GM04504 (cell line): ENCODE measurements at regions not wholly inside any gene's neighbourhood (a gene's known extent, or its start where the extent isn't known, plus 50 kb on each side); places are given as distances from the start of the nearest gene placed in this dataset.
A peak's percentile ranks its signal among the peaks of the same experiment; 100 is the strongest.

Source experiments
- DNase-seq: peaks from one replicate; pipeline ENCODE4 v3.0.0-alpha.2; 2012; ENCODE audit warnings: low read depth

- no peak for DNase-seq
Observed at GRCh38 chr18:76255070-76255683, 239.9 kb downstream of the ZNF516 start.

GRCh38 chr18:76252880-76253279 is 242.2 kb downstream of the ZNF516 start:
- no peak for DNase-seq

DNA sequence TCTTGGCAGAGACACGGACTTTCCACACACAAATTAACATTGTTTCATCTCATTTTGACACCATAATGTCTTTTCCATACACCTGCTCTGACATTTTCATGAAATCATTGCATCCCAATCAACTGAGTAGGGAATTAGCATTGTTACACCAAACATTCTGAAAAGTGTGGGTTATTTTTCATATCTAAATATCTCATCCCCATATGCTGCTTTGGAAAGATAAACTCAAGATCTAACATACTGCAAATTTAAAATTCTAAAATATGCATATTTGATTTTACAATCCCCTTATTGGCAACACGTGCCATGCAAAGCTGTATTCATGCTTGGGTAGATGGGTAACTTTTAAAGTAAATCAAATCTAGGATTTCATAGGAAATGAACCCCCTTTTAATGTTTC is 242.9 kb downstream of the ZNF516 start:
- DNase-seq: no peak

DNA sequence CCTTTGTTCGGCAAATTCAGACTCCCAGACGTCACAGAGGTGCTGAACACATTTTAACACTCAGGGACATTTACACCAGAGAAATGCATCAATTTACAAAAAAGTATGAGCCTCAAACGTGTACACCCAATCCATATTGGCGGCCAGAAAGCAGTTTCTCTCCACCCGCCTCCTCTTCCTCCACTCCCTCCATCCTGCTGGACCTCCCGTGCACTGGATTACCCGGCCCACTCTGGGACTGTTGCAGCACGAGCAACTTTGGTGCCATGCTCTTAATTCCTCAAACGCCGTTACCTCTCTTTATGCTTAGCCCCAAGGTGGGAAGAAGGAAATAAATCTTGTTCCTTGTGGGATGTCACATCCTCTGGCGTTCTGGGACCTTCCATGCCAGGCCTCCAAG is 243.4 kb downstream of the ZNF516 start:
- DNase-seq: no peak

DNA sequence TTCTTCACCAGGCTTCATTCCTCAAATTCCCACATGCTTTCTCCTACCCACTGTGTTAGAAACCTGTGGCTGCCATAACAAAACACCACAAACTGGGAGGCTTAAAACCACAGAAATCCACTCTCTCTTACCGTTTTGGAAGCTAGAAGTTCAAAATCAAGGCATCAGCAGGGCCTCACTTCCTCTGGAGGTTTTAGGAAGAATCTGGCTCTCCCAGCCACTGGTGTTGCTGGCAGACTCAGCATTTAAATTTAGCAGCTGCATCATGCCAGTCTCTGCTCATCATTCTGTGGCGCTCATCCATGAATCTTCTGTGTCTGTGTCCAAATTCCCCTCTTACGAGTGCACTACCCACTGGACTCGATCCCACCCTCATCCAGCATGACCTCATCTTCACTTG is 248.5 kb downstream of the ZNF516 start:
- DNase-seq: no peak

- DNase-seq: no peak
Observed at GRCh38 chr18:76234676-76235060, 260.4 kb downstream of the ZNF516 start.

DNA sequence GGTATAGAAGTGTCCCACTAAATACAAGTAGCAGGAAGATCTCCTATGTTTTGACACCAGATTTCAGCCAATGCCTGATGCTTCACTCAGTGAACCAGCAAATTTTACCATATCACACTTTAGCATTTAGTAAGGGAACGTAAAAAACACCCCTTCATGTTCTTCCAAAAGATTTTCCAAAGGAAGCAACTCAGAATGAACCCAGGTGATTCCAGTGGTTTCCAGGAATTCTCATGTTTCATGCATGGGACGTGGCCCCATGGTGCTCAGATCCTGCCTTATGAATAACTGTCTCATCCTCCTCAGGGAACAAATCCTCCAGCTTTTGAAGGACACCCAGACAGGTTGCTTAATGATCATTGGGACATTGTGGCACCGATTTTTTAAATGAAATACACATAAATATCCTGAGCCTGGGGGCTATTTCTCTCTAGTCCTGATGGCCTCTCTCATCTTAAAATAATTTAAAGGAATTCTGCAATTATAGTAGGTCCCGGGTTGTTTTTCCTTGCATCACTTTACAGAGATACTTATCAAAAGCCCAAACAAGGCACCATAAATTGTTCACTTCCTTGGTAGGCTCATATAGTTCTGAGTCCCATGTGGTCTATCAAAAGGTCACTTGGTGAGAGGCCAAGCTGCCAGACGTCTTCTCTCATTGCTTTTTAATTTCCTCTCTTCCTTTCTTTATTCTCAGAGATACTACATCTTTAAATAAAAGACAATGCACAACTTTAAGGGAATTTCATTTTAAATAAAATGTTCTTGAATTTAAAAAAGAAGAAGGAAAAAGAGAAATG is 261.0 kb downstream of the ZNF516 start:
- DNase-seq: no peak

DNA sequence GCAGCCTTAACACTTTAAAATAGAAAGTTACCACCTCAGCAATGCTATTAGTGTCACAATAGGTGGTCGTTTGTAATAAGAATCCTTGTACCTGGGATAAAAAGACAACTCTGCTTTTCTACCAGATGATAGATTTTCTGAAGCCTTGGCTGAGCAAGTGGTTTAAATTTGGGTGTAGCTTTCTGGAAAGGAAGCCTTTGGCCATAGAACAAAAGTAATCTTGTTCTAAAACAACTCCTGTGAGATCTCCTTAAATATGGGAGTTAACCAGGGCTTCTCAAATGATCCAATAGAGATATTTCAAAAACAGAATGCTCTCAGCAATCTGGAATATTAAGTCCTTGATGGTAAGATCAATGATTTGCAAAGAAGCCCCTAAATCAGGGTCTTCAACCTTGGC is 261.6 kb downstream of the ZNF516 start:
- no peak for DNase-seq

GRCh38 chr18:76232779-76233178 is 262.3 kb downstream of the ZNF516 start:
- DNase-seq: no peak

- no peak for DNase-seq
Observed at GRCh38 chr18:76232010-76232409, 263.0 kb downstream of the ZNF516 start.

- no peak for DNase-seq
Observed at GRCh38 chr18:76231402-76231801, 263.6 kb downstream of the ZNF516 start.

DNA sequence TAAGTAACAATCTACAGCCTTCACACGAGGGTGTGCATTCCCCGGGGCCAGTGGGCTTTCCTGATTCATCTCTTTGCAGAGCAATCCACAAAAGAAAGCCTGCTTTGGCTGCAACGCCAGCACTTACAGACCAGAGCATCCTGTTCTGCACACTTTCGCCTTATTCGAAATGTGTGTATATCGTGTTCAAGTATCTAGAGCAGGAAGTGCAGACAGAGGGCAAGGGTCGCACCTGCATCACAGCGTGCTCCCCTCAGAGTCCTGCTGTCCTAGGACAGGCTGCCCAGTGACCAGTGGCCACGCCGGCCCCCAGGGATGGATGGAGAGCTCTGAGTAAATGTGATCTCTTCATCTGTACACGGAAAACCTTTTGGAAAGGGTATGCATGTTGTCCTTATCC is 264.3 kb downstream of the ZNF516 start:
- DNase-seq: no peak

DNA sequence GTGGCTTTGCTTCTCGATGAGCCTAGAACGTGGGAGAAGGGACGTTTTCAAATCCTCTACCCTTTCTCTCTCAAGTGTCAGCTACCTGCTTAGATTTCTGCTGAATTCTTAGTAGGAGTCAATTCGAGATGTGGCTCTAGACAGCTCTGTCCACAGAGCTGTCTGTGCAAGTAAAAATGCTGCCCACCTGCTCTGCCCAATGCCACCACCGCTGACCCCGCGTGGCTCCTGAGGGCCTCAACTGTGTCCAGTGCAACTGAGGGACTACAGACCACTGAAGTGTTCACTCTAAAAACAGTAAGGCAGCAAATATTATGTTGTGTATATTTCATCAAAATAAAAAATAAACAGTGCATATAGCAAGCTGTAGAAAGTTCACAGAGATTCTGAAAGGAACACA is 266.3 kb downstream of the ZNF516 start:
- no peak for DNase-seq

GRCh38 chr18:76227759-76228158 is 267.3 kb downstream of the ZNF516 start:
- no peak for DNase-seq

DNA sequence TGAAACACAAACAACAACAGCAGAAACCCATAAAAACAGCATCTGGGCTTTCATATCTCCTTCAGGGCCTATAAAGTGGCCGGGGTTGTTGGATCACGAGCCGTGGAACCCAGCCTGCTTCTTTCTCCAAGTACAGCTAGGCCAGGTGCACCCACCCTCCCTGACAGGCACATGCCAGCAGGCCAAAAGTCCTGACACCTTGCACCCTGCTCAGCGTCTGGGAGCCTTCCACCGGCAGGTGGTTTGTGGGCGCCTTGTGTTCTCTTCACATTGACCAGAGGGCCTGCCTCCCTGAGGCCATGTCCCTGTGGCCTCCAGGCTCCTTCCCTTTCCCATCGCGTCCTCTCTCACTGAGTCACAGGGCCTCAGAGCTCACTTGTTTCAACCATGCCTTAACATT is 271.6 kb downstream of the ZNF516 start:
- no peak for DNase-seq

- no peak for DNase-seq
Observed at GRCh38 chr18:76219023-76219422, 276.0 kb downstream of the ZNF516 start.

DNA sequence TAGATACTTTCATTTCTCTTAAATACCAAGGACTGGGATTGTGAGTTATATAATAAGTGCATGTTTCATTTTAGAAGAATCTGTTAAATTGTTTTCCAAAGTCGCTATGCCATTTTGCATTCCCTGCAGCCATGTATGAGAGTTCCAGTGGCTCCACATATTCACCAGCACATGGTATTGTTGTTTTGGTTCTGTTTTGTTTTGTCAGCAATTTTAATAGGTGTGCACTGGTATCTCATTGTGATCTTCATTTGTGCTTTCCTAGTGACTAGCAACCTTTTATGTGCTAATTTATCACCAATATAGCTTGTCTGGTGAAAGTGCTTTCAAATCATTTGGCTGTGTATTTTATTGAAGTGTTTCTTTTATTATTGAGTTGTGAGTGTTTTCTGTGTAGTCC is 278.9 kb downstream of the ZNF516 start:
- DNase-seq: no peak

- DNase-seq: no peak
Observed at GRCh38 chr18:76213991-76214390, 281.1 kb downstream of the ZNF516 start.

GRCh38 chr18:76212960-76213359 is 282.1 kb downstream of the ZNF516 start:
- DNase-seq: no peak

DNA sequence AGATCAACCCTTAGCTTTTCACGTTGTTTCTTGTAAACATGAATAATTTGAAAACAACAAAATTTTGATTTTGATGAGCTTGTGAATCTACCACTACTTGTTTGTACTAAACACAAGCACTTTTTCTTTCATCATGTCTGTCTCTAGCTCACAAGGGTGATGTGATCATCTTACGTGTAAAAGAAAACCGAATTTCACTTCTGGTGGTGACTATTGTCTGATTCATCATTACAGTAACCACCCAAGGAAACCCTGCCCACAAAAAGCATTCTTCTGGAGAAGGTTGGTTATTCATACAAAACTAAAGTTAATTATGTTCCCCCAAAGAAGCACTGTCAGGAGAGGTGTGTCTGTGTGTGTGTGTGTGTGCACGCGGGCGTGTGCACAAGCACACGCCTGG is 285.4 kb downstream of the ZNF516 start:
- DNase-seq: peak; percentile 8

- DNase-seq: no peak
Observed at GRCh38 chr18:76208678-76209306, 286.2 kb downstream of the ZNF516 start.

- no peak for DNase-seq
Observed at GRCh38 chr18:76205906-76206305, 289.1 kb downstream of the ZNF516 start.

- no peak for DNase-seq
Observed at GRCh38 chr18:76203552-76203951, 291.5 kb downstream of the ZNF516 start.
